HEK293T (cell line): ENCODE measurements at regions not wholly inside any gene's neighbourhood (a gene's known extent, or its start where the extent isn't known, plus 50 kb on each side); places are given as distances from the start of the nearest gene placed in this dataset.

Experiments used
- ARNT ChIP-seq: fragments of 450-650 bp; IDR thresholded peaks from 2 replicates; pipeline ENCODE4 v1.6.1; 2017; ENCODE audit warnings: mild to moderate bottlenecking
- BHLHE40 ChIP-seq: fragments of 450-650 bp; IDR thresholded peaks from 2 replicates; pipeline ENCODE4 v1.6.1; 2016; ENCODE audit warnings: mild to moderate bottlenecking, moderate library complexity, borderline replicate concordance
- SUZ12 ChIP-seq: fragments of 450-650 bp; IDR thresholded peaks from 2 replicates; pipeline ENCODE4 v1.6.1; 2016; ENCODE audit warnings: mild to moderate bottlenecking
- TARDBP ChIP-seq: fragments of 450-650 bp; IDR thresholded peaks from 2 replicates; pipeline ENCODE4 v1.6.1; 2016
- TF ChIP-seq, protein P1 (sequence below): fragments of 450-650 bp; IDR thresholded peaks from 2 replicates; pipeline ENCODE4 v1.6.1; 2016

DNA sequence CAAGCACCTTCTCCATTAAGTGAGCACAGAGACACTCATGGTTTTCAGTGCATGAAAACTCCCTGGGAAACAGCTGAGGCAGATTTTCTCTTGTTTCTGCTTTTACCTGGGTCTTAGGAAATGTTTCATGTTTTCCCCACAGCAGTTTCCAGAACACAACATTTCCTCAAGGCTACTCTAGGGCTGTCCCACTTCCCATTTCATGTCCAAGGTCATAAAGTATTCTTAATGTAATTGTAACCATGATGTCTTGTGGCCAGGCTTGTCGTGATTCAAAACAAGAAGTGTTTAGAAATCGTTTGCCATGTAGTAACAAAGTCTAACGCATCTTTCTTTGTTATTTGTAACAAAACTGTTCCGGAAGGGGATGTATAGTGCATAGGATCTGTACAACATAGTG lies 83.8 kb upstream of the NRP1 start:
- TF ChIP-seq SUZ12 (no peak), ARNT (no peak), BHLHE40 (no peak), TARDBP (no peak)
- TF ChIP-seq, protein P1, sequence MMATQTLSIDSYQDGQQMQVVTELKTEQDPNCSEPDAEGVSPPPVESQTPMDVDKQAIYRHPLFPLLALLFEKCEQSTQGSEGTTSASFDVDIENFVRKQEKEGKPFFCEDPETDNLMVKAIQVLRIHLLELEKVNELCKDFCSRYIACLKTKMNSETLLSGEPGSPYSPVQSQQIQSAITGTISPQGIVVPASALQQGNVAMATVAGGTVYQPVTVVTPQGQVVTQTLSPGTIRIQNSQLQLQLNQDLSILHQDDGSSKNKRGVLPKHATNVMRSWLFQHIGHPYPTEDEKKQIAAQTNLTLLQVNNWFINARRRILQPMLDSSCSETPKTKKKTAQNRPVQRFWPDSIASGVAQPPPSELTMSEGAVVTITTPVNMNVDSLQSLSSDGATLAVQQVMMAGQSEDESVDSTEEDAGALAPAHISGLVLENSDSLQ = no peak
